Glomerular endothelial cell (primary cell): ENCODE measurements at regions not wholly inside any gene's neighbourhood (a gene's known extent, or its start where the extent isn't known, plus 50 kb on each side); places are given as distances from the start of the nearest gene placed in this dataset.
"Not testable (repeated sequence)": the region's sequence is repeated elsewhere in the genome, so short reads cannot be mapped to it uniquely, and the experiment has no call there.

Source experiments
- DNase-seq: peaks from one replicate; pipeline ENCODE4 v3.0.0-alpha.2; 2011; ENCODE audit warnings: low read depth, low spot score; ENCODE audit errors: extremely low read depth

- DNase-seq, result no peak
Measured at GRCh38 chr10:63901881-63902280, 380.7 kb downstream of the REEP3 start.

GRCh38 chr10:63910806-63911205 lies 389.6 kb downstream of the REEP3 start:
- DNase-seq, result no peak

- no peak for DNase-seq
Measured at GRCh38 chr10:63915240-63915639, 394.0 kb downstream of the REEP3 start.

GRCh38 chr10:63917363-63917762 lies 396.2 kb downstream of the REEP3 start:
- DNase-seq, result no peak

- DNase-seq, result no peak
Measured at GRCh38 chr10:63919575-63920279, 398.5 kb downstream of the REEP3 start.

- DNase-seq, result no peak
Measured at GRCh38 chr10:63920926-63921325, 399.7 kb downstream of the REEP3 start.

- DNase-seq, result no peak
Measured at GRCh38 chr10:63921908-63922467, 400.8 kb downstream of the REEP3 start.

- DNase-seq, result no peak
Measured at GRCh38 chr10:63922468-63923284, 401.5 kb downstream of the REEP3 start.

GRCh38 chr10:63929831-63930467 lies 408.7 kb downstream of the REEP3 start:
- no peak for DNase-seq

- no peak for DNase-seq
Measured at GRCh38 chr10:63930584-63930983, 409.4 kb downstream of the REEP3 start.

- no peak for DNase-seq
Measured at GRCh38 chr10:63935705-63936104, 414.5 kb downstream of the REEP3 start.

GRCh38 chr10:63940277-63940922 lies 419.2 kb downstream of the REEP3 start:
- DNase-seq, result no peak

- no peak for DNase-seq
Measured at GRCh38 chr10:63964406-63964805, 443.2 kb downstream of the REEP3 start.

GRCh38 chr10:63965846-63966245 lies 444.6 kb downstream of the REEP3 start:
- DNase-seq, result no peak

- no peak for DNase-seq
Measured at GRCh38 chr10:63972949-63973827, 452.0 kb downstream of the REEP3 start.

GRCh38 chr10:63976538-63976937 lies 455.3 kb downstream of the REEP3 start:
- no peak for DNase-seq

GRCh38 chr10:63977329-63977923 lies 456.2 kb downstream of the REEP3 start:
- DNase-seq, result peak; percentile 14

GRCh38 chr10:63980870-63981269 lies 459.7 kb downstream of the REEP3 start:
- not testable (repeated sequence) for DNase-seq

GRCh38 chr10:63984061-63984460 lies 462.9 kb downstream of the REEP3 start:
- DNase-seq, result not testable (repeated sequence)
